MM.1S (cell line): ENCODE measurements at regions not wholly inside any gene's neighbourhood (a gene's known extent, or its start where the extent isn't known, plus 50 kb on each side); places are given as distances from the start of the nearest gene placed in this dataset.
"Not testable (repeated sequence)": the region's sequence is repeated elsewhere in the genome, so short reads cannot be mapped to it uniquely, and the experiment has no call there.

Experiments used
- DNase-seq: peaks from one replicate; pipeline ENCODE4 v3.0.0-alpha.2; 2015
- H2AFZ ChIP-seq: fragments of 300-600 bp; sonication (generic); 2 replicates; pipeline ENCODE4 v1.6.0; 2016; ENCODE audit warnings: antibody characterized with exemption, low read length
- H3F3A ChIP-seq: fragments of 300-600 bp; sonication (generic); 2 replicates; pipeline ENCODE4 v1.6.1; 2016; ENCODE audit warnings: mild to moderate bottlenecking, antibody characterized with exemption, low read length, moderate library complexity, mixed read lengths; ENCODE audit not compliant: insufficient read depth
- H3K27ac ChIP-seq: fragments of 300-600 bp; sonication (generic); 2 replicates; pipeline ENCODE4 v1.5.1; 2016; ENCODE audit warnings: mild to moderate bottlenecking, low read length
- H3K27me3 ChIP-seq: fragments of 300-600 bp; sonication (generic); replicated peaks from 2 replicates; pipeline ENCODE4 v1.6.0; 2016; ENCODE audit warnings: low read length; ENCODE audit not compliant: insufficient read depth
- H3K36me3 ChIP-seq: fragments of 300-600 bp; sonication (generic); replicated peaks from 2 replicates; pipeline ENCODE4 v1.6.1; 2016; ENCODE audit warnings: mild to moderate bottlenecking, low read length, mixed read lengths; ENCODE audit not compliant: insufficient read depth
- H3K4me1 ChIP-seq: fragments of 300-600 bp; sonication (generic); 2 replicates; pipeline ENCODE4 v1.6.1; 2016; ENCODE audit warnings: low read length, mixed read lengths
- H3K4me2 ChIP-seq: fragments of 300-600 bp; sonication (generic); 2 replicates; pipeline ENCODE4 v1.6.0; 2016; ENCODE audit warnings: low read depth, low read length
- H3K4me3 ChIP-seq: fragments of 300-600 bp; sonication (generic); 2 replicates; pipeline ENCODE4 v1.5.1; 2016; ENCODE audit warnings: low read length, mixed read lengths
- H3K79me2 ChIP-seq: fragments of 300-600 bp; sonication (generic); 2 replicates; pipeline ENCODE4 v1.6.1; 2016; ENCODE audit warnings: mixed run types, low read length, mixed read lengths
- H3K9ac ChIP-seq: fragments of 300-600 bp; sonication (generic); 2 replicates; pipeline ENCODE4 v1.6.1; 2016; ENCODE audit warnings: low read length, mixed read lengths
- H3K9me2 ChIP-seq: fragments of 300-600 bp; sonication (generic); replicated peaks from 2 replicates; pipeline ENCODE4 v1.6.1; 2016; ENCODE audit warnings: mild to moderate bottlenecking, low read length, mixed read lengths; ENCODE audit not compliant: insufficient read depth
- H3K9me3 ChIP-seq: fragments of 300-600 bp; sonication (generic); replicated peaks from 2 replicates; pipeline ENCODE4 v1.6.1; 2016; ENCODE audit warnings: mild to moderate bottlenecking, low read length, mixed read lengths; ENCODE audit not compliant: insufficient read depth
- H4K20me1 ChIP-seq: fragments of 300-600 bp; sonication (generic); 2 replicates; pipeline ENCODE4 v1.6.1; 2016; ENCODE audit warnings: mild to moderate bottlenecking, low read length, moderate library complexity, mixed read lengths; ENCODE audit not compliant: insufficient read depth
- EZH2 ChIP-seq: fragments of 300-600 bp; sonication (generic); optimal IDR thresholded peaks from 2 replicates; pipeline ENCODE3; 2017; ENCODE audit warnings: low read depth, mild to moderate bottlenecking, antibody characterized with exemption, low read length, mixed read lengths
- EZH2phosphoT487 ChIP-seq: fragments of 300-600 bp; sonication (generic); IDR thresholded peaks from 2 replicates; pipeline ENCODE4 v1.6.1; 2018; ENCODE audit warnings: antibody characterized with exemption, low read length
- TF ChIP-seq, protein P1 (sequence below): fragments of 300-600 bp; sonication (generic); IDR thresholded peaks from 2 replicates; pipeline ENCODE4 v1.5.1; 2016; ENCODE audit warnings: antibody characterized with exemption, low read length, mixed read lengths

DNA sequence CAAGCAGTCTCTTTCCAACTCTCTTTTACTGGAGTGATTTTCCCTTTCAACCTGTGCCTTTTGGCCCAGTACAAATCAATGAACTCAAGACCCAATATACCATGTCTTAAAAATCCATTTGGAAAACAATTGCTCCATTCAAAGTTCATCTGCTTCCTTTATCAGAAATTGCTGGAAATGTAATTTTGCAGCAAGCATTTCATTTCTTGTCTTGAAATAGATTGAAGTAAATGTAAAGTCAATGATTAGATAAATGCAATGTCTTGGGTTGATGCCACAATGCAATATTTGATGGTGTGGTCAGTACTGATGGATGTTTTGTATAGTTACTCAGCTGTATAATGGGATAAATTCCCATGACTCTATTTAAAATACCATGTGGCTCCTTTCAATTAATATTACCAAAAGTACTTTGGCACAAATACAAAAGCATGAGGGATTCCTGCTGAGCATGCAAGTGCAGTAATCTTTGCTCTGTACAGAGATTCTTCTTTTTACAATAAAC lies 707.7 kb upstream of the NOVA1 start:
- Histone ChIP-seq H2AFZ (no peak overlapping the region), H3K36me3 (no peaks in the 10 kb centered on the region), H3F3A (no peaks in the 10 kb centered on the region), H3K79me2 (no peaks in the 10 kb centered on the region), H3K27me3 (no peaks in the 10 kb centered on the region), H3K27ac (no peak overlapping the region), H4K20me1 (no peaks in the 10 kb centered on the region), H3K4me2 (no peak overlapping the region), H3K4me3 (no peak overlapping the region), H3K9me3 (no peaks in the 10 kb centered on the region), H3K4me1 (no peaks in the 10 kb centered on the region), H3K9me2 (no peaks in the 10 kb centered on the region), H3K9ac (no peak overlapping the region)
- TF ChIP-seq EZH2phosphoT487 (no peak), EZH2 (no peak)
- TF ChIP-seq, protein P1, sequence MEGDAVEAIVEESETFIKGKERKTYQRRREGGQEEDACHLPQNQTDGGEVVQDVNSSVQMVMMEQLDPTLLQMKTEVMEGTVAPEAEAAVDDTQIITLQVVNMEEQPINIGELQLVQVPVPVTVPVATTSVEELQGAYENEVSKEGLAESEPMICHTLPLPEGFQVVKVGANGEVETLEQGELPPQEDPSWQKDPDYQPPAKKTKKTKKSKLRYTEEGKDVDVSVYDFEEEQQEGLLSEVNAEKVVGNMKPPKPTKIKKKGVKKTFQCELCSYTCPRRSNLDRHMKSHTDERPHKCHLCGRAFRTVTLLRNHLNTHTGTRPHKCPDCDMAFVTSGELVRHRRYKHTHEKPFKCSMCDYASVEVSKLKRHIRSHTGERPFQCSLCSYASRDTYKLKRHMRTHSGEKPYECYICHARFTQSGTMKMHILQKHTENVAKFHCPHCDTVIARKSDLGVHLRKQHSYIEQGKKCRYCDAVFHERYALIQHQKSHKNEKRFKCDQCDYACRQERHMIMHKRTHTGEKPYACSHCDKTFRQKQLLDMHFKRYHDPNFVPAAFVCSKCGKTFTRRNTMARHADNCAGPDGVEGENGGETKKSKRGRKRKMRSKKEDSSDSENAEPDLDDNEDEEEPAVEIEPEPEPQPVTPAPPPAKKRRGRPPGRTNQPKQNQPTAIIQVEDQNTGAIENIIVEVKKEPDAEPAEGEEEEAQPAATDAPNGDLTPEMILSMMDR, result no peak
- DNase-seq, result no peak

DNA sequence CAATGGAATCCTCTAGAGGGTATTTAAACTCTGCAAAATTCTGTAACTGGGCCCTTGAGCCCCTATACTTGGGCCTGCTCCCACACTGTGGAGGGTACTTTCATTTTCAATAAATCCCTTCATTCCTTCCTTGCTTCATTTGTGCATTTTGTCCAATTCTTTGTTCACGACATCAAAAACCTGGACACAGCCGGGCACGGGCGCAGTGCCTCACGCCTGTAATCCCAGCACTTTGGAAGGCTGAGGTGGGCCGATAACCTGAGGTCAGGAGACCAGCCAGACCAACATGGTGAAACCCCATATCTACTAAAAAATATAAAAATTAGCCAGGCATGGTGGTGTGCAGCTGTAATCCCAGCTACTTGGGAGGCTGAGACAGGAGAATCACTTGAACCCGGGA lies 714.9 kb upstream of the NOVA1 start:
- not testable (repeated sequence) for H3K9ac ChIP-seq, H3K4me3 ChIP-seq, H3K4me1 ChIP-seq, DNase-seq, H3K27me3 ChIP-seq, H3K36me3 ChIP-seq, H3K79me2 ChIP-seq, H3K4me2 ChIP-seq, H4K20me1 ChIP-seq, H3K9me3 ChIP-seq, H3K9me2 ChIP-seq, H3K27ac ChIP-seq, H3F3A ChIP-seq, H2AFZ ChIP-seq

DNA sequence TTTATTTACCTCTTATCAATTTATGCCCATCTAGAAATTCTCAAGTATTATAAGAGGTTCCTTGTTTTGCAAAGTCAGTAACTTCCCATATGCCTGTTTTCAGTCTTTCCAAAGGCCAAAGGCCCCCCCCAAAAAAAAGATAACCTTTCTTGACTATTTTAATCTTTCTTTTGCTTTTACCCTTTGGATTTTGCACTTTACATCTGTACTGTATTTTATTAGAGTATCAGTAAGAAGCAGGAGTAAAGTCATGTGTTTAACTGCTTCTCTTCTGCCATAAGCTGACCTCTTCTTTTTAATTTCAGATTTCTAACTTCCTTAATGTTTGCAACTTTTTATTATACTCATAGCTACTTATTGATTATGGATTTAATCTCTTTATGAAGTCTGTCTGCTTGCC lies 716.4 kb upstream of the NOVA1 start:
- Histone ChIP-seq H3K4me2 (no peak overlapping the region), H3K9ac (no peak overlapping the region), H3K27me3 (no peaks in the 10 kb centered on the region), H3K79me2 (no peaks in the 10 kb centered on the region), H3K27ac (no peak overlapping the region), H3K4me3 (no peak overlapping the region), H2AFZ (no peak overlapping the region), H3K9me2 (no peaks in the 10 kb centered on the region), H3K4me1 (no peaks in the 10 kb centered on the region), H3F3A (no peaks in the 10 kb centered on the region), H3K36me3 (no peaks in the 10 kb centered on the region), H3K9me3 (no peaks in the 10 kb centered on the region), H4K20me1 (no peaks in the 10 kb centered on the region)
- DNase-seq, result no peak
- no peak for TF ChIP-seq EZH2phosphoT487
- no peak for TF ChIP-seq EZH2
- TF ChIP-seq, protein P1, result no peak

DNA sequence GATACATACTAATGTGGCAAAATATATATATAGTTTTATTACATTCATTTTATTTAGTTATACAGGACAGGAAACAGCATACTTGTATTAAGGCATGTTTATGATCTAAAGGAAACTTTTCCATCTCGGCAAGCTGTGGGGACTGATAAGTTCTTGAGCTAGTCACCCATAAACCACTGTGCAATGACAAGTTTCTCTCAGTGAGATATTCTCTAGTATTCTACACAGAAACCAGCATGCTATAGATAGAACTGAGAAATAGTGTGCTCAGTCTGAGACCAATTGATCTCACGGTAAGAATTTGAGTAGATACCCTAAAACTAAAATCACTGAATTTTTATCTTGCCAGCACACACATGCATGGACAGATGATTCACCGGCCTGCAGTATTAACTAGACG lies 717.6 kb upstream of the NOVA1 start:
- Histone ChIP-seq H3F3A (no peaks in the 10 kb centered on the region), H3K4me1 (no peaks in the 10 kb centered on the region), H3K4me2 (no peak overlapping the region), H3K27ac (no peak overlapping the region), H3K9ac (no peak overlapping the region), H4K20me1 (no peaks in the 10 kb centered on the region), H3K36me3 (no peaks in the 10 kb centered on the region), H3K9me3 (no peaks in the 10 kb centered on the region), H3K9me2 (no peaks in the 10 kb centered on the region), H3K27me3 (no peaks in the 10 kb centered on the region), H3K4me3 (no peak overlapping the region), H3K79me2 (no peaks in the 10 kb centered on the region), H2AFZ (no peak overlapping the region)
- no peak for DNase-seq
- TF ChIP-seq EZH2phosphoT487 (no peak), EZH2 (no peak)
- TF ChIP-seq, protein P1, result no peak
